ENCODE measurements at regions not wholly inside any gene's neighbourhood (a gene's known extent, or its start where the extent isn't known, plus 50 kb on each side); places are given as distances from the start of the nearest gene placed in this dataset.
"Not testable (repeated sequence)": the region's sequence is repeated elsewhere in the genome, so short reads cannot be mapped to it uniquely, and the experiment has no call there.

DNA sequence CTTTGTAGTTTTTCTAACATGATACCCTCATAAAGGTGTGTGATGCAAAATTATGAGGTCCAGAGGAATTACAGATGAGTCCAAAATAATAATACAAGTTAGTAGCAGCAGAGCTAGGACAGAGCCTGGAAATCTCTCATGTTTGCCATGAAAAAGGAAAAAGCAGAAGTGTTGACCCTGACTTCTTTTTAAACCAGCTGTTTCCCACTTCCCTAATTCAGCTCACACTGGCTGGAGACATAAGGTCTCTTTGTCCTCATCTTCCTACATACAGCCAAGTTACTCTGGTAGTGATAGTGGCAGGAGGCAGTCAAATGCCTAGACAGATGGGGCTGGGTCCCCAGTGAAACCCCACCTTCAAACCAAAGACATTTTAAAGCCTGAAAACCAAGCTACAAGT is 269.2 kb downstream of the C7orf25 start:
- no peak overlapping the region for H3K4me3 ChIP-seq (ENCODE audit: low read depth in 1 of 2, low read length in 1 of 2)
- H3K27me3 ChIP-seq = no peaks in the 10 kb centered on the region
- H3K36me3 ChIP-seq = no peaks in the 10 kb centered on the region
- no peak overlapping the region for H3K27ac ChIP-seq
- no peaks in the 10 kb centered on the region for H3K4me1 ChIP-seq (ENCODE audit: control insufficient read depth in 1 of 2, insufficient read depth in 1 of 2, low read depth in 1 of 2, low read length in 1 of 2)
- TF ChIP-seq, protein P1, sequence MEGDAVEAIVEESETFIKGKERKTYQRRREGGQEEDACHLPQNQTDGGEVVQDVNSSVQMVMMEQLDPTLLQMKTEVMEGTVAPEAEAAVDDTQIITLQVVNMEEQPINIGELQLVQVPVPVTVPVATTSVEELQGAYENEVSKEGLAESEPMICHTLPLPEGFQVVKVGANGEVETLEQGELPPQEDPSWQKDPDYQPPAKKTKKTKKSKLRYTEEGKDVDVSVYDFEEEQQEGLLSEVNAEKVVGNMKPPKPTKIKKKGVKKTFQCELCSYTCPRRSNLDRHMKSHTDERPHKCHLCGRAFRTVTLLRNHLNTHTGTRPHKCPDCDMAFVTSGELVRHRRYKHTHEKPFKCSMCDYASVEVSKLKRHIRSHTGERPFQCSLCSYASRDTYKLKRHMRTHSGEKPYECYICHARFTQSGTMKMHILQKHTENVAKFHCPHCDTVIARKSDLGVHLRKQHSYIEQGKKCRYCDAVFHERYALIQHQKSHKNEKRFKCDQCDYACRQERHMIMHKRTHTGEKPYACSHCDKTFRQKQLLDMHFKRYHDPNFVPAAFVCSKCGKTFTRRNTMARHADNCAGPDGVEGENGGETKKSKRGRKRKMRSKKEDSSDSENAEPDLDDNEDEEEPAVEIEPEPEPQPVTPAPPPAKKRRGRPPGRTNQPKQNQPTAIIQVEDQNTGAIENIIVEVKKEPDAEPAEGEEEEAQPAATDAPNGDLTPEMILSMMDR (IDR thresholded peaks at IDR 0.05) = no peak
- H3K9me3 ChIP-seq = no peaks in the 10 kb centered on the region

DNA sequence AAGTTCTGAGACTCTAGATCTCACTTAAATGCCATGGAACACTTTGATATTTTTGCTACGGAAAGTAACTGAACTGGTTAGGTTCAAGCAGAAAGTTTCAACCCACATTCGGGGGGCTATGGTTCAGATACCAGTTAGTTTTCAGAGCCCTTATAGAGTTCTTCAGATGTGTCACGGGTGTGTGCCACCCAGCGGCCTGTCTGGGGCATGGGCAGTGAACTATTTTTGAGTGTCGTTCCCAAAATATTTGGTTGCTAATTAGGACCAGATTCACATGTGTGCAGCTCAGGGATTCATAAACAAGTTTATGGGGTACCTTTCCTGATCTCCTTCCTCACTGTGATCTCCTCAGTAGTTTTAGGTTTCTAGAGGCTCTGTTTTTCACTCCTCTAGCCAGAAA is 271.9 kb downstream of the C7orf25 start:
- TF ChIP-seq, protein P1 (IDR thresholded peaks at IDR 0.05) = no peak
- Histone ChIP-seq H3K27me3 (no peaks in the 10 kb centered on the region), H3K27ac (no peak overlapping the region), H3K9me3 (no peaks in the 10 kb centered on the region), H3K4me3 (ENCODE audit: low read depth in 1 of 2, low read length in 1 of 2) (no peak overlapping the region), H3K36me3 (no peaks in the 10 kb centered on the region), H3K4me1 (ENCODE audit: control insufficient read depth in 1 of 2, insufficient read depth in 1 of 2, low read depth in 1 of 2, low read length in 1 of 2) (no peaks in the 10 kb centered on the region)

DNA sequence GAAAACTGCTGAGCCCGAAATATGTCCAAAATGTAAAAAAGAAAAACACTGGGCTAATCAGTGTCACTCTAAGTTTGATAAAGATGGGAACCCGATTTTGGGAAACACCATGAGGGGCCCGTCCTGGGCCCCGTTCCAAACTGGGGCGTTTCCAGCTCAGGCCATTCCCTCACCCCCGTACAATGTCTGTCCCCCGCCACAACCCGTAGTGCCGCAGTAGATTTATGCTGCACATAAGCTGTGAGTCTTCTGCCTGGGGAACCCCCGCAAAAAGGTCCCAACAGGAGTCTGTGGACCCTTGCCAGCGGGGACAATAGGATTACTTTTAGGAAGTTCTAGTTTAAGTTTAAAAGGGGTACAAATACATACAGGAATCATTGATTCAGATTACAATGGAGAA is 275.5 kb downstream of the C7orf25 start:
- not testable (repeated sequence) for H3K4me1 ChIP-seq (ENCODE audit: control insufficient read depth in 1 of 2, insufficient read depth in 1 of 2, low read depth in 1 of 2, low read length in 1 of 2); H3K27ac ChIP-seq; H3K27me3 ChIP-seq; H3K36me3 ChIP-seq; H3K9me3 ChIP-seq; H3K4me3 ChIP-seq (ENCODE audit: low read depth in 1 of 2, low read length in 1 of 2)

DNA sequence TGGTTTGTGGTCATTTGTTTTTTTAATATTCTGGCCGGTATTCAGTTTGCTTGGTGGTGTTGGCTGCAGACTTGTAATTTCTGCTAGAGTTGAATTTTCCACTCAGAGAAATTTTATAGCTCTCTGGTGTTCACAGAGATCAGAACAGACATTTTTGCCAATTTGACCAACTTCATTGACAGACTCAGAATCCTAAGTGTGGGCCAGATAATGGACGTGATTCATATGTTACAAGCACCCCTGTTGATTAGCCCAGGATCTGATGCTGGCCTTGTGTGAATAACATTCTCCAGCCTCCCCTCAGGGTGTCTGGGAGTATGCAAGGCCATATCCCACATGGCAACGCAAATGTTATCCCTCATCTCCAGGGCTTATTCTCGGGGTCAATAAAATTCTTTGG is 283.8 kb downstream of the C7orf25 start:
- TF ChIP-seq, protein P1 (IDR thresholded peaks at IDR 0.05) = no peak
- no peaks in the 10 kb centered on the region for H3K4me1 ChIP-seq (ENCODE audit: control insufficient read depth in 1 of 2, insufficient read depth in 1 of 2, low read depth in 1 of 2, low read length in 1 of 2)
- no peak overlapping the region for H3K4me3 ChIP-seq (ENCODE audit: low read depth in 1 of 2, low read length in 1 of 2)
- no peak overlapping the region for H3K27ac ChIP-seq
- H3K36me3 ChIP-seq = no peaks in the 10 kb centered on the region
- no peaks in the 10 kb centered on the region for H3K9me3 ChIP-seq
- H3K27me3 ChIP-seq = no peaks in the 10 kb centered on the region

DNA sequence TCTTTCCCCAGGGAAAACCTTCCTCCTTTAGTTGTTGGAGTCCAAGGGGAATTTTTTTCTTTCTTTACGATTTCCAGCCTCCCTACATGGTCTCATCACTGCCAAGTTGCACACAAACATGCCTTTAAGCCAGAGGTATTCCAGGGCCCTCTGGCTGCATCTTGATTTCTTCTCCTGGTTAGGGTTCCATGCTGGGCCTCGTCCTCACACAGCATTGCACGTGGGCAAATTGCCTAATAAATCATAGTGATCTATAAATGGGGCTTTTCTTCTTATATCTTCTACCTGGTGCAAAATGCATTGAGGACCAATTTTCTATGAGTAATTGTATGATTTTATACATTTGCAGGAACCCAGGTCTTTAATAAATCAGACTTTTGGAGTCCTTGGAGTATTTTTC is 284.2 kb downstream of the C7orf25 start:
- Histone ChIP-seq H3K4me3 (ENCODE audit: low read depth in 1 of 2, low read length in 1 of 2) (no peak overlapping the region), H3K27me3 (no peaks in the 10 kb centered on the region), H3K27ac (no peak overlapping the region), H3K36me3 (no peaks in the 10 kb centered on the region), H3K9me3 (no peaks in the 10 kb centered on the region), H3K4me1 (ENCODE audit: control insufficient read depth in 1 of 2, insufficient read depth in 1 of 2, low read depth in 1 of 2, low read length in 1 of 2) (no peaks in the 10 kb centered on the region)
- TF ChIP-seq, protein P1 (IDR thresholded peaks at IDR 0.05) = no peak

DNA sequence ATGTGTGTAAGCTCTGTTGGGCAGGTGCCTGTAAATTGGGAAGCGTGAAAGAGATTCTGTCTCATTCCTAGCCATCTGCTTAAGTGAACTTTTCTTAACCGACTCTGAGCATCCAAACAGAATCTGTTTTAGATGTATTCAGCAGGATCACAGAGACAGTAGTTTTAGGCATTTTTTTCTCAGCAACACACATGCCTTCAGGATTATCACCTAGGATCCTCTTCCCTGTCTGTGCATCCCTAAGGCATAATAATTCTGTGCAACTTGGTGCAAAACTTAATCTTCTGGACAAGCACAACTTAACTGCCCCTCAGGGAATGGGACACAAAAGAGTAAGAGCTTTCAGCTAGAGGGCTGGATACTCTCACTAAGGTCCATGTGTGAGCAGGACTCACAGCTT is 284.8 kb downstream of the C7orf25 start:
- TF ChIP-seq, protein P1 (IDR thresholded peaks at IDR 0.05) = no peak
- H3K36me3 ChIP-seq = no peaks in the 10 kb centered on the region

More for the DNA sequence above, 284.8 kb downstream of the C7orf25 start:
- Histone ChIP-seq H3K27me3 (no peaks in the 10 kb centered on the region), H3K4me1 (ENCODE audit: control insufficient read depth in 1 of 2, insufficient read depth in 1 of 2, low read depth in 1 of 2, low read length in 1 of 2) (no peaks in the 10 kb centered on the region), H3K4me3 (ENCODE audit: low read depth in 1 of 2, low read length in 1 of 2) (no peak overlapping the region), H3K9me3 (no peaks in the 10 kb centered on the region), H3K27ac (no peak overlapping the region)
